Uterus (tissue), 3 donors: ENCODE measurements at regions not wholly inside any gene's neighbourhood (a gene's known extent, or its start where the extent isn't known, plus 50 kb on each side); places are given as distances from the start of the nearest gene placed in this dataset.
A peak's percentile ranks its signal among the peaks of the same experiment; 100 is the strongest.

Experiments
- DNase-seq, 2 donors: peaks; one replicate each; pipeline ENCODE4 v3.0.0-alpha.2; 2019 to 2020
- H3K27ac ChIP-seq, 2 donors: fragments of 200-600 bp; sonication (generic); 1 replicate in 1 of 2; 2 replicates in 1 of 2; pipeline ENCODE4 v1.5.1; 2016 to 2018
- H3K27me3 ChIP-seq, 2 donors: fragments of 200-600 bp; sonication (generic); one replicate each; pipeline ENCODE4 v1.5.1; 2018 to 2019; ENCODE audit warnings: control low read depth in 1 of 2
- H3K36me3 ChIP-seq, 2 donors: fragments of 200-600 bp; sonication (generic); one replicate each; pipeline ENCODE4 v1.5.1; 2019; ENCODE audit warnings: control low read depth in 1 of 2
- H3K4me1 ChIP-seq, 2 donors: fragments of 200-600 bp; sonication (generic); one replicate each; pipeline ENCODE4 v1.5.1; 2018 to 2019; ENCODE audit warnings: control low read depth in 1 of 2
- H3K4me3 ChIP-seq, 2 donors: fragments of 200-600 bp; sonication (generic); 1 replicate in 1 of 2; 2 replicates in 1 of 2; pipeline ENCODE4 v1.5.1; 2018 to 2019; ENCODE audit warnings: mild to moderate bottlenecking in 1 of 2
- H3K9me3 ChIP-seq, 2 donors: fragments of 200-600 bp; sonication (generic); one replicate each; pipeline ENCODE4 v1.5.1; 2019; ENCODE audit warnings: control low read depth in 1 of 2
- CTCF ChIP-seq, 4 experiments: fragments of 200-600 bp in 2 of 4; fragments of 450-650 bp in 2 of 4; sonication (generic) in 2 of 4; IDR thresholded peaks; one replicate each; pipeline ENCODE4 v1.5.1; 2016 to 2019; ENCODE audit warnings: antibody characterized with exemption in 4 of 4, mild to moderate bottlenecking in 2 of 4, moderate library complexity in 1 of 4
- POLR2A ChIP-seq, 2 donors: fragments of 450-650 bp; IDR thresholded peaks; one replicate each; pipeline ENCODE4 v1.6.1; 2016; ENCODE audit warnings: antibody characterized with exemption in 2 of 2, mild to moderate bottlenecking in 1 of 2, moderate library complexity in 1 of 2
- intact Hi-C: fragments of 100-400 bp; cut with DNase I; formaldehyde crosslinking; loops from one replicate; pipeline ENCODE4 v1.15.1; 2023; ENCODE audit warnings: low total_unique reads
- donor health status: DM: yes; HTN: yes; CAD: no.

GRCh38 chr10:4082861-4083260 is 297.9 kb upstream of the KLF6 start:
- Histone ChIP-seq H3K27ac (peak overlapping the region; percentile 69 to 90), H3K4me3 (no peak overlapping the region), H3K9me3 (no peaks in the 10 kb centered on the region), H3K27me3 (no peaks in the 10 kb centered on the region), H3K4me1 (peaks cover 4 to 7% of the 10 kb centered on the region in 2 donors), H3K36me3 (no peaks in the 10 kb centered on the region)
- no peak for TF ChIP-seq POLR2A (IDR thresholded peaks at IDR 0.05)
- TF ChIP-seq CTCF (IDR thresholded peaks at IDR 0.05), result no peak
- peak; percentile 52 to 72 for DNase-seq
- intact Hi-C loops, result no loop called here

GRCh38 chr10:4081685-4082111 is 296.7 kb upstream of the KLF6 start:
- intact Hi-C loops, result no loop called here
- H3K27ac ChIP-seq, result peak overlapping the region; percentile 69 to 90
- no peak overlapping the region for H3K4me3 ChIP-seq
- H3K27me3 ChIP-seq, result no peaks in the 10 kb centered on the region
- H3K4me1 ChIP-seq, result peaks cover 4 to 7% of the 10 kb centered on the region in 2 donors
- no peaks in the 10 kb centered on the region for H3K9me3 ChIP-seq
- DNase-seq, result peak; percentile 69 to 74
- TF ChIP-seq POLR2A (IDR thresholded peaks at IDR 0.05) (no peak), CTCF (IDR thresholded peaks at IDR 0.05) (no peak)
- no peaks in the 10 kb centered on the region for H3K36me3 ChIP-seq

- no peak for TF ChIP-seq POLR2A (IDR thresholded peaks at IDR 0.05)
- TF ChIP-seq CTCF (IDR thresholded peaks at IDR 0.05), result no peak
- H3K4me3 ChIP-seq, result no peak overlapping the region
- H3K36me3 ChIP-seq, result no peaks in the 10 kb centered on the region
- peak overlapping the region; percentile 69 to 90 for H3K27ac ChIP-seq
- H3K27me3 ChIP-seq, result no peaks in the 10 kb centered on the region
- no peak for DNase-seq
- H3K9me3 ChIP-seq, result no peaks in the 10 kb centered on the region
- H3K4me1 ChIP-seq, result peaks cover 4 to 7% of the 10 kb centered on the region in 2 donors
- intact Hi-C loops, result no loop called here
Measured at GRCh38 chr10:4080225-4080805, 295.3 kb upstream of the KLF6 start.

- TF ChIP-seq POLR2A (IDR thresholded peaks at IDR 0.05), result no peak
- Histone ChIP-seq H3K36me3 (no peaks in the 10 kb centered on the region), H3K27me3 (no peaks in the 10 kb centered on the region), H3K9me3 (no peaks in the 10 kb centered on the region), H3K4me1 (peaks cover 4 to 7% of the 10 kb centered on the region in 2 donors), H3K27ac (peak overlapping the region in 1 of 2 donors; percentile 90), H3K4me3 (no peak overlapping the region)
- intact Hi-C loops, result no loop called here
- no peak for DNase-seq
Measured at GRCh38 chr10:4079803-4080202, 294.8 kb upstream of the KLF6 start.

- no peak for TF ChIP-seq CTCF (IDR thresholded peaks at IDR 0.05)
- TF ChIP-seq POLR2A (IDR thresholded peaks at IDR 0.05), result no peak
- H3K4me1 ChIP-seq, result peaks cover 4 to 7% of the 10 kb centered on the region in 2 donors
- intact Hi-C loops, result no loop called here
- no peak overlapping the region for H3K4me3 ChIP-seq
- H3K27ac ChIP-seq, result no peak overlapping the region
- H3K9me3 ChIP-seq, result no peaks in the 10 kb centered on the region
- DNase-seq, result no peak
- H3K36me3 ChIP-seq, result no peaks in the 10 kb centered on the region
- no peaks in the 10 kb centered on the region for H3K27me3 ChIP-seq
Measured at GRCh38 chr10:4077804-4078203, 292.8 kb upstream of the KLF6 start.

- H3K36me3 ChIP-seq, result no peaks in the 10 kb centered on the region
- no peaks in the 10 kb centered on the region for H3K27me3 ChIP-seq
- intact Hi-C loops, result no loop called here
- H3K4me3 ChIP-seq, result no peak overlapping the region
- DNase-seq, result no peak
- H3K9me3 ChIP-seq, result no peaks in the 10 kb centered on the region
- H3K27ac ChIP-seq, result no peak overlapping the region
- peaks cover 4 to 7% of the 10 kb centered on the region in 2 donors for H3K4me1 ChIP-seq
- no peak for TF ChIP-seq CTCF (IDR thresholded peaks at IDR 0.05)
- TF ChIP-seq POLR2A (IDR thresholded peaks at IDR 0.05), result no peak
Measured at GRCh38 chr10:4076983-4077382, 292.0 kb upstream of the KLF6 start.
